B cell (primary cell): ENCODE measurements at regions not wholly inside any gene's neighbourhood (a gene's known extent, or its start where the extent isn't known, plus 50 kb on each side); places are given as distances from the start of the nearest gene placed in this dataset.

ENCODE experiments used
- ATAC-seq: fragments of 200-7000 bp; cut with Tn5 transposase; one replicate; pipeline ENCODE4 v1.10.0; 2021; ENCODE audit warnings: low read depth, mild to moderate bottlenecking, moderate number of reproducible peaks, moderate library complexity
- CTCF ChIA-PET: fragments of 350-600 bp; sonication (Branson Sonifier 250); formaldehyde crosslinking; loops from one replicate; lab custom pipeline; 2021; ENCODE audit warnings: antibody characterized with exemption, inconsistent platforms; lab: Charles Lee
- POLR2A ChIA-PET: fragments of 350-600 bp; sonication (Branson Sonifier 250); formaldehyde crosslinking; loops from one replicate; lab custom pipeline; 2021; ENCODE audit warnings: antibody characterized with exemption; lab: Charles Lee
- DNase-seq: peaks from one replicate; pipeline ENCODE4 v3.0.0; 2013
- H2AFZ ChIP-seq: 2 replicates; pipeline ENCODE4 v1.6.1; 2012; ENCODE audit warnings: mild to moderate bottlenecking, low read depth, low read length; ENCODE audit not compliant: insufficient read depth, poor library complexity, severe bottlenecking
- H3K27ac ChIP-seq, 2 donors: 1 replicate in 1 of 2; 2 replicates in 1 of 2; pipeline ENCODE4 v1.5.1; 2012 to 2013; ENCODE audit warnings: low read length in 2 of 2, mild to moderate bottlenecking in 2 of 2, moderate library complexity in 1 of 2
- H3K27me3 ChIP-seq, 4 experiments: fragments of 200-600 bp in 1 of 4; sonication (generic) in 1 of 4; replicated peaks in 1 of 4; 1 replicate in 2 of 4; 2 replicates in 2 of 4; pipeline versions ENCODE4 v1.6.1 to v1.7.0; 2013 to 2016; ENCODE audit warnings: low read length in 3 of 4, mild to moderate bottlenecking in 2 of 4, mixed read lengths in 1 of 4, moderate library complexity in 1 of 4; ENCODE audit not compliant: insufficient read depth in 4 of 4, control insufficient read depth in 3 of 4; ENCODE audit errors: control extremely low read depth in 1 of 4
- H3K36me3 ChIP-seq, 2 experiments: replicated peaks in 1 of 2; 1 replicate in 1 of 2; 2 replicates in 1 of 2; pipeline versions ENCODE4 v1.6.1 to v1.7.1; 2013; ENCODE audit warnings: low read length in 1 of 2; ENCODE audit not compliant: insufficient read depth in 2 of 2, control insufficient read depth in 1 of 2; ENCODE audit errors: control extremely low read depth in 1 of 2, extremely low read depth in 1 of 2
- H3K4me1 ChIP-seq, 2 donors: fragments of 200-600 bp in 1 of 2; sonication (generic) in 1 of 2; 1 replicate in 1 of 2; 2 replicates in 1 of 2; pipeline versions ENCODE4 v1.5.1 to v1.6.1; 2013 to 2017; ENCODE audit warnings: low read length in 2 of 2; ENCODE audit not compliant: control insufficient read depth in 2 of 2, insufficient read depth in 2 of 2
- H3K4me2 ChIP-seq: replicated peaks from 2 replicates; pipeline ENCODE3; 2012; ENCODE audit warnings: mild to moderate bottlenecking, low read depth, low read length; ENCODE audit not compliant: poor library complexity, severe bottlenecking
- H3K4me3 ChIP-seq, 5 experiments: fragments of 200-600 bp in 1 of 5; sonication (generic) in 1 of 5; 1 replicate in 3 of 5; 2 replicates in 2 of 5; pipeline versions ENCODE4 v1.5.1 to v1.7.0; 2011 to 2016; ENCODE audit warnings: low read length in 4 of 5, mild to moderate bottlenecking in 4 of 5, low read depth in 2 of 5, control low read depth in 1 of 5, moderate library complexity in 1 of 5; ENCODE audit not compliant: insufficient read depth in 1 of 5; ENCODE audit errors: control extremely low read depth in 1 of 5, extremely low read depth in 1 of 5
- H3K79me2 ChIP-seq: fragments of 200-600 bp; sonication (generic); one replicate; pipeline ENCODE4 v1.6.0; 2016; ENCODE audit warnings: low read length; ENCODE audit not compliant: control insufficient read depth, insufficient read depth
- H3K9ac ChIP-seq: fragments of 200-600 bp; sonication (generic); 2 replicates; pipeline ENCODE4 v1.6.1; 2017; ENCODE audit warnings: mild to moderate bottlenecking, low read length, moderate library complexity
- H3K9me3 ChIP-seq, 3 donors: one replicate each; pipeline versions ENCODE4 v1.6.1 to v1.7.1; 2013; ENCODE audit warnings: low read length in 2 of 3; ENCODE audit not compliant: control insufficient read depth in 2 of 3, insufficient read depth in 1 of 3; ENCODE audit errors: control extremely low read depth in 1 of 3
- H4K20me1 ChIP-seq: 2 replicates; pipeline ENCODE4 v1.6.0; 2012; ENCODE audit warnings: mild to moderate bottlenecking, low read length; ENCODE audit not compliant: insufficient read depth, control insufficient read depth, poor library complexity, severe bottlenecking
- H3K27ac Mint-ChIP-seq: one replicate; pipeline ENCODE4 v1.8.0; 2021; ENCODE audit warnings: mixed read lengths
- H3K27me3 Mint-ChIP-seq: one replicate; pipeline ENCODE4 v1.8.0; 2021; ENCODE audit warnings: mixed read lengths
- H3K4me1 Mint-ChIP-seq: one replicate; pipeline ENCODE4 v1.8.0; 2021; ENCODE audit warnings: mixed read lengths
- H3K4me3 Mint-ChIP-seq: one replicate; pipeline ENCODE4 v1.8.0; 2021; ENCODE audit warnings: mixed read lengths
- H3K9me3 Mint-ChIP-seq: one replicate; pipeline ENCODE4 v1.8.0; 2022; ENCODE audit warnings: mixed read lengths; ENCODE audit not compliant: insufficient read depth
- EZH2 ChIP-seq: IDR thresholded peaks from 2 replicates; pipeline ENCODE4 v1.6.1; 2012; ENCODE audit warnings: borderline replicate concordance, low read depth, mild to moderate bottlenecking, moderate library complexity, low read length; ENCODE audit not compliant: insufficient read depth, poor library complexity, severe bottlenecking
- WGBS: methylation state at CpG from one replicate; pipeline ENCODE4 v1.1.5; 2013; ENCODE audit warnings: missing lambda C conversion rate; ENCODE audit not compliant: insufficient coverage; 5-methylcytosine and 5-hydroxymethylcytosine counted together
- intact Hi-C: fragments of 100-400 bp; cut with micrococcal nuclease; formaldehyde crosslinking; loops from one replicate; pipeline ENCODE4 v1.10.0; 2022
- TF ChIP-seq, protein P1 (sequence below): fragments of 200-600 bp; IDR thresholded peaks from one replicate; pipeline ENCODE4 v1.8.0; 2022; ENCODE audit warnings: antibody characterized with exemption, mild to moderate bottlenecking

DNA sequence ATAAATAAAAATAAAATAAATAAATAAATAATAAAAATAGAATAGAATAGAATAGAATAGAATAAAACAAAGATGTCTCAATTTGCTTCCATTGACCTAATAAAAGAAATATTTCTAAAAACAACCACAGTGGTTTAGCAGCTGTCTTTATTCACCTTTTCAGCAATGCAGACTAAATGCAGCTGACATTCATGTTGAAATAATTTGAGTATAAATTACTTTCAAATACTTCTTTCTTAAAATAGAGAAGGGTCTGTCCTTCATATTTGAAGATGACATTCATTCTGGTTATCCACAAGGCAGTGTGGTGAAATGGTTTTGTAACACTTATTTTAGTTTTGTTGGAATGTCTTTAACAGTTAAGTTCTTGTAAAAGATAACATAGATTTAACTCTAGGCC, 469.4 kb downstream of the IRS1 start:
- Histone ChIP-seq H3K27ac (no peak overlapping the region), H3K27me3 (no peaks in the 10 kb centered on the region), H4K20me1 (no peaks in the 10 kb centered on the region), H3K4me3 (no peak overlapping the region), H2AFZ (no peak overlapping the region), H3K9ac (no peak overlapping the region), H3K4me1 (no peaks in the 10 kb centered on the region), H3K36me3 (no peaks in the 10 kb centered on the region), H3K4me2 (no peak overlapping the region), H3K9me3 (no peaks in the 10 kb centered on the region), H3K79me2 (no peaks in the 10 kb centered on the region)
- Mint-ChIP-seq H3K27me3 (peaks cover 10% of the 10 kb centered on the region), H3K27ac (no peak overlapping the region), H3K9me3 (no peaks in the 10 kb centered on the region), H3K4me1 (no peaks in the 10 kb centered on the region), H3K4me3 (no peak overlapping the region)
- ChIA-PET POLR2A (no interaction called here), CTCF (no interaction called here)
- ATAC-seq (no peak), DNase-seq (no peak)
- intact Hi-C loops, result no loop called here
- TF ChIP-seq EZH2, result no peak

DNA sequence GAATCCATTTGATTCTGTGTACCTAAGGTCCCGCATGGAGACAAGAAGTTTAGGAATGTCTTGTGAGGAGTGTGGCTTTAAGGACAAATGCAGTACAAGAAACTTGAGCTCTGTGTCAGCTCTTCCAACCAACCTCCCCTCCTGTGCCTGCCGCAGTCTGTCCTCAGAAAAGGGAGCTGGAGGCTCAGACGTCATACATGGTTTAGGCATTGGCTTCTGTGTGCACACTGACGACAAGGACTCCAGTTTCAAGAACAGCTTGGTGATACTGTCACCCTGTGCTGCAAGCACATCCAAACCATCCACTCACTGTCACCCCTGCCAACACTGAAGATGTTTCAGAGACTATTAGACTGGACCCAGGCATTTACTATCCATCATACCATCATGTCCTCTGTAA, 470.4 kb downstream of the IRS1 start:
- Histone ChIP-seq H3K36me3 (no peaks in the 10 kb centered on the region), H2AFZ (no peak overlapping the region), H3K4me2 (no peak overlapping the region), H3K79me2 (no peaks in the 10 kb centered on the region), H3K27ac (no peak overlapping the region), H3K4me3 (no peak overlapping the region), H3K27me3 (no peaks in the 10 kb centered on the region), H3K9me3 (no peaks in the 10 kb centered on the region), H4K20me1 (no peaks in the 10 kb centered on the region), H3K4me1 (no peaks in the 10 kb centered on the region), H3K9ac (no peak overlapping the region)
- TF ChIP-seq EZH2, result no peak
- TF ChIP-seq, protein P1, sequence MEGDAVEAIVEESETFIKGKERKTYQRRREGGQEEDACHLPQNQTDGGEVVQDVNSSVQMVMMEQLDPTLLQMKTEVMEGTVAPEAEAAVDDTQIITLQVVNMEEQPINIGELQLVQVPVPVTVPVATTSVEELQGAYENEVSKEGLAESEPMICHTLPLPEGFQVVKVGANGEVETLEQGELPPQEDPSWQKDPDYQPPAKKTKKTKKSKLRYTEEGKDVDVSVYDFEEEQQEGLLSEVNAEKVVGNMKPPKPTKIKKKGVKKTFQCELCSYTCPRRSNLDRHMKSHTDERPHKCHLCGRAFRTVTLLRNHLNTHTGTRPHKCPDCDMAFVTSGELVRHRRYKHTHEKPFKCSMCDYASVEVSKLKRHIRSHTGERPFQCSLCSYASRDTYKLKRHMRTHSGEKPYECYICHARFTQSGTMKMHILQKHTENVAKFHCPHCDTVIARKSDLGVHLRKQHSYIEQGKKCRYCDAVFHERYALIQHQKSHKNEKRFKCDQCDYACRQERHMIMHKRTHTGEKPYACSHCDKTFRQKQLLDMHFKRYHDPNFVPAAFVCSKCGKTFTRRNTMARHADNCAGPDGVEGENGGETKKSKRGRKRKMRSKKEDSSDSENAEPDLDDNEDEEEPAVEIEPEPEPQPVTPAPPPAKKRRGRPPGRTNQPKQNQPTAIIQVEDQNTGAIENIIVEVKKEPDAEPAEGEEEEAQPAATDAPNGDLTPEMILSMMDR, result no peak
- Mint-ChIP-seq H3K4me1 (no peaks in the 10 kb centered on the region), H3K27me3 (peaks cover 14% of the 10 kb centered on the region), H3K9me3 (no peaks in the 10 kb centered on the region), H3K27ac (no peak overlapping the region), H3K4me3 (no peak overlapping the region)
- no peak for DNase-seq
- intact Hi-C loops, result loop anchor here (10.0 kb wide), 1 partner anchor 466 kb away; the partner anchor contains the start of gene IRS1
- CTCF ChIA-PET, result no interaction called here
- 95% methylated on average over 4 of the region's 4 CpGs for WGBS
- POLR2A ChIA-PET, result no interaction called here
- ATAC-seq, result no peak
